ENCODE measurements at regions not wholly inside any gene's neighbourhood (a gene's known extent, or its start where the extent isn't known, plus 50 kb on each side); places are given as distances from the start of the nearest gene placed in this dataset.

DNA sequence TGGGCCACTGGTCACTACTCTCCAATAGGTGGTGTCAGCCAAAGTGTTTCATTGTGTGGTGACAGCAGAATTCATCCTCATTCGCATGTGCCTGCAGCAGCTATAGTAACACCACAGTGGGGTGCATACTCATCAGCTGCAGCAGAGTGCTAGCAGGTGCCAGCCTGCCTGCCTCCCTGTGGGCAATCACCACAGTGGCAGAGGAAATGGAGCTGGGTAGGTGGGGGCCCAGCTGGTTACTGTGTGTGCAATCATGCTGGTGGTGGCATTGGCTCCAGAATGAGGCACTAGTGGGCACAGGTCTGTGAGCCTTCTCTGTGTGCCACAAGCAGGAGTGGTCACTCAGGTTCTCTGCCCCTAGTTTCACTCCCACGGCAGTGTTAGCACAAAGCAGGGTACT lies 579.2 kb downstream of the PTPRC start:
- TF ChIP-seq POLR2AphosphoS5 (IDR thresholded peaks at IDR 0.05; ENCODE audit: low read depth, low read length) (no peak), TAF1 (IDR thresholded peaks at IDR 0.05; ENCODE audit: borderline replicate concordance, insufficient read depth, low read length) (no peak), SIN3A (IDR thresholded peaks at IDR 0.05; ENCODE audit: borderline replicate concordance, insufficient read depth, low read length) (no peak), FOXP2 (optimal IDR thresholded peaks at IDR 0.05; ENCODE audit: borderline replicate concordance, extremely low read depth, extremely low read length, insufficient read depth) (no peak)
- TF ChIP-seq, protein P1, sequence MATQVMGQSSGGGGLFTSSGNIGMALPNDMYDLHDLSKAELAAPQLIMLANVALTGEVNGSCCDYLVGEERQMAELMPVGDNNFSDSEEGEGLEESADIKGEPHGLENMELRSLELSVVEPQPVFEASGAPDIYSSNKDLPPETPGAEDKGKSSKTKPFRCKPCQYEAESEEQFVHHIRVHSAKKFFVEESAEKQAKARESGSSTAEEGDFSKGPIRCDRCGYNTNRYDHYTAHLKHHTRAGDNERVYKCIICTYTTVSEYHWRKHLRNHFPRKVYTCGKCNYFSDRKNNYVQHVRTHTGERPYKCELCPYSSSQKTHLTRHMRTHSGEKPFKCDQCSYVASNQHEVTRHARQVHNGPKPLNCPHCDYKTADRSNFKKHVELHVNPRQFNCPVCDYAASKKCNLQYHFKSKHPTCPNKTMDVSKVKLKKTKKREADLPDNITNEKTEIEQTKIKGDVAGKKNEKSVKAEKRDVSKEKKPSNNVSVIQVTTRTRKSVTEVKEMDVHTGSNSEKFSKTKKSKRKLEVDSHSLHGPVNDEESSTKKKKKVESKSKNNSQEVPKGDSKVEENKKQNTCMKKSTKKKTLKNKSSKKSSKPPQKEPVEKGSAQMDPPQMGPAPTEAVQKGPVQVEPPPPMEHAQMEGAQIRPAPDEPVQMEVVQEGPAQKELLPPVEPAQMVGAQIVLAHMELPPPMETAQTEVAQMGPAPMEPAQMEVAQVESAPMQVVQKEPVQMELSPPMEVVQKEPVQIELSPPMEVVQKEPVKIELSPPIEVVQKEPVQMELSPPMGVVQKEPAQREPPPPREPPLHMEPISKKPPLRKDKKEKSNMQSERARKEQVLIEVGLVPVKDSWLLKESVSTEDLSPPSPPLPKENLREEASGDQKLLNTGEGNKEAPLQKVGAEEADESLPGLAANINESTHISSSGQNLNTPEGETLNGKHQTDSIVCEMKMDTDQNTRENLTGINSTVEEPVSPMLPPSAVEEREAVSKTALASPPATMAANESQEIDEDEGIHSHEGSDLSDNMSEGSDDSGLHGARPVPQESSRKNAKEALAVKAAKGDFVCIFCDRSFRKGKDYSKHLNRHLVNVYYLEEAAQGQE (IDR thresholded peaks at IDR 0.05; ENCODE audit: insufficient read depth in 1 of 2, low read depth in 2 of 2, low read length in 2 of 2) = no peak

Measured in PFSK-1 (cell line).